Esophagus squamous epithelium (tissue), 5 donors: ENCODE measurements at regions not wholly inside any gene's neighbourhood (a gene's known extent, or its start where the extent isn't known, plus 50 kb on each side); places are given as distances from the start of the nearest gene placed in this dataset.

ENCODE experiments used
- DNase-seq: peaks from one replicate; lab custom pipeline; 2025; lab: John Stamatoyannopoulos, UW
- H3K27ac ChIP-seq, 4 donors: fragments of 200-600 bp; sonication (generic); one replicate each; pipeline ENCODE4 v1.5.1; 2016 to 2019; ENCODE audit warnings: mild to moderate bottlenecking in 1 of 4
- H3K27me3 ChIP-seq, 4 donors: fragments of 200-600 bp; sonication (generic); 1 replicate in 3 of 4; 2 replicates in 1 of 4; pipeline versions ENCODE4 v1.5.1 to v1.6.0; 2017 to 2021; ENCODE audit warnings: antibody characterized with exemption in 1 of 4
- H3K36me3 ChIP-seq, 3 donors: fragments of 200-600 bp; sonication (generic); one replicate each; pipeline ENCODE4 v1.5.1; 2016 to 2019
- H3K4me1 ChIP-seq, 3 donors: fragments of 200-600 bp; sonication (generic); one replicate each; pipeline ENCODE4 v1.5.1; 2017 to 2019
- H3K4me3 ChIP-seq, 4 donors: fragments of 200-600 bp; sonication (generic); 1 replicate in 3 of 4; 2 replicates in 1 of 4; pipeline ENCODE4 v1.5.1; 2016 to 2019; ENCODE audit warnings: mild to moderate bottlenecking in 2 of 4, moderate library complexity in 1 of 4
- H3K9me3 ChIP-seq, 3 donors: fragments of 200-600 bp; sonication (generic); one replicate each; pipeline ENCODE4 v1.5.1; 2016 to 2019
- CTCF ChIP-seq, 6 experiments: fragments of 450-650 bp in 4 of 6; fragments of 200-600 bp in 2 of 6; sonication (generic) in 2 of 6; IDR thresholded peaks; one replicate each; pipeline ENCODE4 v1.5.1; 2016 to 2019; ENCODE audit warnings: antibody characterized with exemption in 6 of 6, mild to moderate bottlenecking in 4 of 6, moderate library complexity in 4 of 6
- POLR2A ChIP-seq, 4 donors: fragments of 450-650 bp; IDR thresholded peaks; one replicate each; pipeline ENCODE4 v1.6.1; 2017; ENCODE audit warnings: antibody characterized with exemption in 4 of 4, mild to moderate bottlenecking in 4 of 4, moderate library complexity in 3 of 4
- WGBS, 2 donors: methylation state at CpG; one replicate each; pipeline ENCODE4 v1.1.5; 2018; 5-methylcytosine and 5-hydroxymethylcytosine counted together
- intact Hi-C: fragments of 100-400 bp; cut with DNase I; formaldehyde crosslinking; loops from one replicate; pipeline ENCODE4 v1.15.0; 2022
- donor health status: DM: yes; HTN: yes; CAD: no.

- Histone ChIP-seq H3K27me3 (no peaks in the 10 kb centered on the region), H3K9me3 (peaks cover 0 to 3% (median 0%) of the 10 kb centered on the region in 3 donors), H3K4me3 (no peak overlapping the region), H3K36me3 (no peaks in the 10 kb centered on the region), H3K4me1 (no peaks in the 10 kb centered on the region), H3K27ac (no peak overlapping the region)
- intact Hi-C loops, result no loop called here
- 75 to 81% methylated on average over 6 of the region's 6 CpGs for WGBS, 2 donors
- TF ChIP-seq POLR2A (IDR thresholded peaks at IDR 0.05), result no peak
- TF ChIP-seq CTCF (IDR thresholded peaks at IDR 0.05), result no peak
- no peak for DNase-seq
Observed at GRCh38 chr18:71130351-71130750, 841.5 kb downstream of the SOCS6 start.

- no peak for TF ChIP-seq CTCF (IDR thresholded peaks at IDR 0.05)
- no peak for TF ChIP-seq POLR2A (IDR thresholded peaks at IDR 0.05)
- Histone ChIP-seq H3K4me1 (no peaks in the 10 kb centered on the region), H3K4me3 (no peak overlapping the region), H3K27me3 (no peaks in the 10 kb centered on the region), H3K27ac (no peak overlapping the region), H3K36me3 (no peaks in the 10 kb centered on the region), H3K9me3 (no peaks in the 10 kb centered on the region)
- WGBS, 2 donors, result 34 to 39% methylated on average over 2 of the region's 2 CpGs
- no peak for DNase-seq
- intact Hi-C loops, result no loop called here
Observed at GRCh38 chr18:71125581-71125980, 836.7 kb downstream of the SOCS6 start.

GRCh38 chr18:71116535-71116934 is 827.7 kb downstream of the SOCS6 start:
- Histone ChIP-seq H3K27me3 (no peaks in the 10 kb centered on the region), H3K4me1 (no peaks in the 10 kb centered on the region), H3K4me3 (no peak overlapping the region), H3K27ac (no peak overlapping the region), H3K9me3 (no peaks in the 10 kb centered on the region), H3K36me3 (no peaks in the 10 kb centered on the region)
- WGBS, 2 donors, result 44 to 51% methylated on average over 4 of the region's 4 CpGs
- TF ChIP-seq POLR2A (IDR thresholded peaks at IDR 0.05) (no peak), CTCF (IDR thresholded peaks at IDR 0.05) (no peak)
- no peak for DNase-seq
- intact Hi-C loops, result no loop called here

GRCh38 chr18:71115261-71115660 is 826.4 kb downstream of the SOCS6 start:
- H3K27me3 ChIP-seq, result no peaks in the 10 kb centered on the region
- no peaks in the 10 kb centered on the region for H3K4me1 ChIP-seq
- no peak for DNase-seq
- WGBS, 2 donors, result 80 to 85% methylated on average over 8 of the region's 8 CpGs
- no peak overlapping the region for H3K27ac ChIP-seq
- no peak overlapping the region for H3K4me3 ChIP-seq
- no peak for TF ChIP-seq POLR2A (IDR thresholded peaks at IDR 0.05)
- no peak for TF ChIP-seq CTCF (IDR thresholded peaks at IDR 0.05)
- H3K9me3 ChIP-seq, result no peaks in the 10 kb centered on the region
- intact Hi-C loops, result no loop called here
- H3K36me3 ChIP-seq, result no peaks in the 10 kb centered on the region

- DNase-seq, result no peak
- H3K4me3 ChIP-seq, result no peak overlapping the region
- no peaks in the 10 kb centered on the region for H3K36me3 ChIP-seq
- 68 to 74% methylated on average over 11 of the region's 11 CpGs for WGBS, 2 donors
- no peaks in the 10 kb centered on the region for H3K4me1 ChIP-seq
- TF ChIP-seq CTCF (IDR thresholded peaks at IDR 0.05), result no peak
- TF ChIP-seq POLR2A (IDR thresholded peaks at IDR 0.05), result no peak
- H3K27ac ChIP-seq, result no peak overlapping the region
- intact Hi-C loops, result no loop called here
- no peaks in the 10 kb centered on the region for H3K9me3 ChIP-seq
- no peaks in the 10 kb centered on the region for H3K27me3 ChIP-seq
Observed at GRCh38 chr18:71114550-71115210, 825.8 kb downstream of the SOCS6 start.
